ENCODE measurements at regions not wholly inside any gene's neighbourhood (a gene's known extent, or its start where the extent isn't known, plus 50 kb on each side); places are given as distances from the start of the nearest gene placed in this dataset.

- no peak for TF ChIP-seq CTCF (conservative IDR thresholded peaks at IDR 0.05 in 1 of 2, IDR thresholded peaks at IDR 0.05 in 1 of 2; ENCODE audit: extremely low read depth in 1 of 2, insufficient read depth in 1 of 2, low read depth in 1 of 2, low read length in 2 of 2)
- no peak for TF ChIP-seq EZH2 (IDR thresholded peaks at IDR 0.05; ENCODE audit: borderline replicate concordance, low read length)
Observed at GRCh38 chr7:131624536-131624935, 68.1 kb upstream of the PODXL start.
